ENCODE measurements at regions not wholly inside any gene's neighbourhood (a gene's known extent, or its start where the extent isn't known, plus 50 kb on each side); places are given as distances from the start of the nearest gene placed in this dataset.

DNA sequence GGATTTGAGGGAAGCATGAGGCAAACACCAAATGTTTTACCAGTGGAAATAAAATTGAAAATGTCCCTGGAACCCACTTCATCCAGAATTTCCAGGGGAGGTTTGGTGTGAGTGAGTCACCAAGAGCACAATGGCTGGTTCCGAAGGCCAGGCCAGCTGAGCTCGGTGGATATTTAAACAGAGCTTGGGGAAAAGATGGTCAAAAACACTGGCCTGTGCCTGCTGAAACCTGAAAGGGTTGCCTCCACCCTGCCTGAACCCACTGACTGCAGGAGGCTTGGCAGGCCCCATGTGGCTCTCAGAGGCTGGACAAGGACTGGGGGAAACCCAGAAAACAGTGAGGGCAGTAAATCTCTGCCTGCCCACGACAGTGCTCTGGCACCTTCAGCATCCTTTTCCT lies 93.9 kb downstream of the TTC32 start:
- TF ChIP-seq, protein P1, sequence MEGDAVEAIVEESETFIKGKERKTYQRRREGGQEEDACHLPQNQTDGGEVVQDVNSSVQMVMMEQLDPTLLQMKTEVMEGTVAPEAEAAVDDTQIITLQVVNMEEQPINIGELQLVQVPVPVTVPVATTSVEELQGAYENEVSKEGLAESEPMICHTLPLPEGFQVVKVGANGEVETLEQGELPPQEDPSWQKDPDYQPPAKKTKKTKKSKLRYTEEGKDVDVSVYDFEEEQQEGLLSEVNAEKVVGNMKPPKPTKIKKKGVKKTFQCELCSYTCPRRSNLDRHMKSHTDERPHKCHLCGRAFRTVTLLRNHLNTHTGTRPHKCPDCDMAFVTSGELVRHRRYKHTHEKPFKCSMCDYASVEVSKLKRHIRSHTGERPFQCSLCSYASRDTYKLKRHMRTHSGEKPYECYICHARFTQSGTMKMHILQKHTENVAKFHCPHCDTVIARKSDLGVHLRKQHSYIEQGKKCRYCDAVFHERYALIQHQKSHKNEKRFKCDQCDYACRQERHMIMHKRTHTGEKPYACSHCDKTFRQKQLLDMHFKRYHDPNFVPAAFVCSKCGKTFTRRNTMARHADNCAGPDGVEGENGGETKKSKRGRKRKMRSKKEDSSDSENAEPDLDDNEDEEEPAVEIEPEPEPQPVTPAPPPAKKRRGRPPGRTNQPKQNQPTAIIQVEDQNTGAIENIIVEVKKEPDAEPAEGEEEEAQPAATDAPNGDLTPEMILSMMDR (IDR thresholded peaks at IDR 0.05; ENCODE audit: low read depth, low read length): no peak
- TF ChIP-seq MYC (IDR thresholded peaks at IDR 0.05; ENCODE audit: low read depth, low read length): no peak
- no peak for TF ChIP-seq POLR2A (IDR thresholded peaks at IDR 0.05; ENCODE audit: extremely low read depth, insufficient read length)
